ENCODE measurements at regions not wholly inside any gene's neighbourhood (a gene's known extent, or its start where the extent isn't known, plus 50 kb on each side); places are given as distances from the start of the nearest gene placed in this dataset.

DNA sequence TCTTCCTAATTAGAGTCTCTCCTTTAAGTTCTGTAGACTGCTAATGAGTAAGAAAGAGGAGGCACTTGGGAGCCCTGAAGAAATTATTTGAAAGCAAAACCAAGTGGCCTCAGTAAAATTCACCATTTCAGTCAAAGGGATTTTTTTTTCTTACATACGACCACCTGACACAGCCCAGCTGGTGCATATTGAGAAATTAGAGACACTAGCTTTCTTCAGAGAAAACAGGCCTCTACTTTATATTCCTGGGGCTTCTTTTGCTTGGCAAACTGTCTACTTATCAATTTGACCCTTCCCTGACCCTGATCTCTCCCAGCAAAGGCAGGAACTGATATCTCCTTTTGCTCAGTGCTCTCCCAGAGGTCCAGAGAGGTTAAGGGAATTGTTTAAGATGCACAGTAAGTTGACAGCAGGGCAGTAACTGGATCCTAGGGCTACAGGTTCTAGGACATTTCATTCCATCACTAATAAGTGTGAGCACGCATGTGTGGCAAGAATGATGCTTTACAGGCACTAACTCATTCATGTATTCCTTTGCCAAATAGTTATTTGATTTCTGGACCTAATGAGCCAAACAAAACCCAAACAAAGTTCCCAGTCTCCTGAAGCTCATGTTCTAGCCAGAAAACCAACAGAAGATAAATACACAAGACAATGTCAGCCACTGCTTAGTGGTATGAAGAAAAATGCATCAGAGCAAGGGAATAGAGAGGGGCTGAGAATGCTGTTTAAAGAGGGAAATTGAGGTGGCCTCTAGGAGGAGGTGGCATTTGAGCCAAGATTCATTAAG lies 467.6 kb downstream of the SOX6 start:
- DNase-seq = no peak

- no peak for DNase-seq
Observed at GRCh38 chr11:15889363-15890030, 466.8 kb downstream of the SOX6 start.

- no peak for DNase-seq
Observed at GRCh38 chr11:15890031-15890713, 466.2 kb downstream of the SOX6 start.

DNA sequence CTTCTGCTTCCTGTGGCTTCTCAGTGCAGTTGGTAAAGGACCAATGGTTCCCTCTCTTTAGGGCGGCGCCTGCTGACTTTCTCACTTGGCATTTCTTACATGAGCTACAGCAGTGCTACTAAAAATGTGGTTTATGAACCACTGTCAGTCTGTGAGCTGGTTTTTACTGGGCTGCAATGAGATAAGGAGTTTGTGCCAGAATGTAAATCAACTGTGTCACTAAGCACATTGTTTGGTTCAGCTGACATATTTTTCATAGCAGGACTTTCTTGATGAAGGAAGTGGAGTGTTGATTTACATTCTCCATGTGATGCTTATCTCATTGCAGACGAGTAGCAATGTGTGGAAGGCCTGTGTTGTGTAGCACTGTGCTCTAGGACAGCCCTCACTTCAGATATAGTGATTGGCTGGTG lies 463.3 kb downstream of the SOX6 start:
- DNase-seq = no peak

GRCh38 chr11:15896026-15896425 lies 460.3 kb downstream of the SOX6 start:
- DNase-seq = no peak

- no peak for DNase-seq
Observed at GRCh38 chr11:15896530-15896929, 459.8 kb downstream of the SOX6 start.

DNA sequence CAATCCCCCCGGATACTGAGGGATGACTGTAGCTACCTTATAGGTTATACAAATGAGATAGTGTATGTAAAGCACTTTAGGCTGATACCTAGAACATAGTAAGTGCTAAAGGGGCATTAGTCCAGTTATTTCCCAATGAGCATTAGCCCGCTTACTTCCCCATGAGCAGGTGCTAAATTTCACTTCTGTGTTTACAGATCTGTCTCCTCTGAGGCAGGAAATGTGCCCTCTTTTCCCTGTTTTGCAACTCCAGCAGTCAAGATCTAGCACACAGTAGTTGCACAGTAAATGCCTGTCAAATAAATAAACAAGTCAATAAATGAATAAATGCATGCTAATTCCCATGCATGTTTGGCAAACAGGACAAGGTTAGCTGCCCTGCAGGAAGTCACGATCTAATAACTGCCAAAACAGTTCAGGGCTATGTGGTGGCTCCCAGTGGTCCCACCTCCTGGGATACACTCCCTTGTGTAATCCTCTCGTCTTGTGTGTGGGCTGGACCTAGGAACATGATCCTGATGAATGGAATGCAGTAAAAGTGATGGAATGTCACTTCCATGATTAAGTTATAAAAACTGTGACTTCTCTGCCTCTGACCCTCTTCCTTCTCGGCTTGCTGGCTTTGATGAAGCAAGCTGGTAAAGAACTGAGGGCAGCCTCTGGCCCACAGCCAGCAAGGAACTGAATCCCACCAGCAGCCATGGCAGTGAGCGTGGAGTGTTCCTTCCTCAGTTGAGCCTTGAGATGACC lies 459.0 kb downstream of the SOX6 start:
- peak in 1 of 3 donors; percentile 22 for DNase-seq

DNA sequence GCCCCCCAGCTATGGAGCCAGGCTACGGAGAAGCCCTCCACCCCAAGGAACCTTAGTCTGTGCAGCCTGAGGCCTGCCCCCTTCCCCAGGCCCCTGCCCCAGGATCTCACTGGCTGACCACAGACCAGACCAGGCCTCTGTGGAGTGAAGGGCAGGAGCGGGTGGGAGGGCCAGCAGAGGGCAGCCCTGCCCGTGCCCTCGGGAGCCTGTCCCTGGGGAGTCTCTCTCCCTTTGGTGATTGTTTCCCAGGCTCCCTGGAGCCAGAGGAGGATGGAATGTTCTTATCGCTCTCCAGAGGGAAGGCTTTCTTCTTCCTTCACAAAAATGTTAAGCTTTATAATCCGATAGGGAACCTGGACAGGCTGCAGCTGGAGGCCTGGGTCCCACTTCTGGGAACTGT lies 455.3 kb downstream of the SOX6 start:
- DNase-seq = no peak

GRCh38 chr11:15901790-15902189 lies 454.6 kb downstream of the SOX6 start:
- no peak for DNase-seq

DNA sequence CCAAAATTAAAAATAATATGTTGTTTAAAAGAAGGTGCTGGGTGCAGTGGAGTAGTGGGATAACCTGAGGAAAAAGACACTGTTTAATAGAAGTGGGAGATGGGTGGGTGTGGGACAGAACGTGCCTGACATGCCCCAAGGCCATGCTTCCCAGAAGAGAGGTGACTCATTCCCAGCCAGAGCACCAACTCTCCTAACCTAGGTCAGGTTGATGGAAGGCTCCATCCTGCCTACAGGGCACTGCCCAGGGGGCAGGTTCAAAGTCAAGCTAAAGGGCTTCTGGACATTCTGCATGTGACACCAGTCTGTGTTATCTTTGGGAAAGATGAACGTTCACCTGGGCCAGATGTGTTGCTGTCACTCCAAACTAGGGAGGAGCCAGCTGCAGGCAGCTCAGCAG lies 453.1 kb downstream of the SOX6 start:
- no peak for DNase-seq

DNA sequence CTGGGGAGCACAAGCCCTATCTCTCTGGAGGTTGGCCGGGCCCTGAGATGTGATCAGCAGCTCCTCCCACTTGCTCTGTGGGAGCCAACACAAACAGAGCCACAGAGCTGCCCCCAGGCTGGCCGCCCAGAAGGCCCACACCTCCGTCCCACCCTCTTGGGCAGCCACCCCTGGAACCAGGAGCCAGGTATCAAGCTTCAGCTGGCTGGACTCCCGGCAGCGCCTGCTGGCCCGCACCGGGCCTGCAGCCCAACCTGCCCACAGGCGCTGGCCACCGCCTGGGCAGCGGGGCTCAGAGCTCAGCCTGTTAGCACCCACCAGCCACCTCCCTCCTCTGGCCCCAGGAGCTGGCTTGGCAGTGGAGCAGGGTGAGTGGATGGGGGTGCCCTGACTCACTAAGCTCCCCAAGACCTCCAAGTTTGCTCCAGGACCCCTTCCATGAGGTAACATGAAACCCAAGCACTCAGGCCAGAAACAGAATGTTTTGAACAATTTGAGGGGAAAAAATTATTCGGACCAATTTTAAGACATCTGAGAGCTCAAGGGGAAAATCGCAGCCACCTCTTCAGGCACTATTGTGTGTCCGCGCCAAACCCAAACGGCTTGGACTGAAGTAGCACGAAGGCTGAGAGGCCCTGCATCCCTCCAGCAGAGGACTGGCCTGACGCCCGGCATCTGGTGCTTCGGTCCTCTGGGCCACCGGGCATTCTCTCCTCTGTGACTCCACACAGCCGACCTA lies 450.8 kb downstream of the SOX6 start:
- DNase-seq = no peak

- no peak for DNase-seq
Observed at GRCh38 chr11:15906481-15907035, 449.8 kb downstream of the SOX6 start.

DNA sequence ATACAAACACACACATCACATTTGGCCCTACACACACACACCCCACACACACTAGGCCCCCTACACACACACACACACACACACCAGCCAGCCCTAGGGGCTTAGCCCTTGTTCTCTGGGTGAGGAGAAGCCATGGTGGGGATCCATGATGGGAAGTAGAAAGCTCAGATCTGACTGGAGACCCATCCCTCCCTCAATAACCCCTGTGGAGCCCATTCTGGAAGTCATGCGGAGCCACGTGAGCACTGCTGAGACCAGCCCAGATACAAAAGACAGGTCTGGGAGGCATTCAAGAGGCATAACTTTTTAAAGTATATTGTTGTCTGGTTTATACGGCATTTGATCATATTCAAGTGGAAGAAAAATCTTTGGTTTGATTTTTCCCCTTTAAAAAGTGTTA lies 448.5 kb downstream of the SOX6 start:
- no peak for DNase-seq

GRCh38 chr11:15909937-15910598 lies 446.3 kb downstream of the SOX6 start:
- no peak for DNase-seq

- DNase-seq = no peak
Observed at GRCh38 chr11:15910761-15911160, 445.6 kb downstream of the SOX6 start.

GRCh38 chr11:15911377-15912044 lies 444.8 kb downstream of the SOX6 start:
- DNase-seq = no peak

DNA sequence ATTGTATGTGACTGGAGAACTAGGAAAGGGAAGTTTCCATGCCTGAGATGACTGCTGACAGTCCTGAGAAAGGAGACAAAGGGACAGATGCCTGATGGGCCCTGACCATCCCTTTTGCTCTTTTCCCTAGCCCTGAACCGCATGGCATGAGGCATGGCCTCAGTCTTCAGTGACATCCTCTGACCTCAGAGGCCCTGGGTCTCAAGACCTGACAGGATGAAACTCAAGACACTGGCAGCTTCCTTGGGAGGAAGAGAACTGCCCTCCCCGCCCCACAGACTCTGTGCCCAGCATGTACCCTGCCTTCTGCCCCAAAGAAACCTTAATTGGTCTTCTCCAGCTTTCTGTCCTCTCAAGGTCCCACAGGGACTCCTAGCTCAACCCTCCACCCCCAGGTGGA lies 444.1 kb downstream of the SOX6 start:
- no peak for DNase-seq

GRCh38 chr11:15912825-15913224 lies 443.5 kb downstream of the SOX6 start:
- no peak for DNase-seq

DNA sequence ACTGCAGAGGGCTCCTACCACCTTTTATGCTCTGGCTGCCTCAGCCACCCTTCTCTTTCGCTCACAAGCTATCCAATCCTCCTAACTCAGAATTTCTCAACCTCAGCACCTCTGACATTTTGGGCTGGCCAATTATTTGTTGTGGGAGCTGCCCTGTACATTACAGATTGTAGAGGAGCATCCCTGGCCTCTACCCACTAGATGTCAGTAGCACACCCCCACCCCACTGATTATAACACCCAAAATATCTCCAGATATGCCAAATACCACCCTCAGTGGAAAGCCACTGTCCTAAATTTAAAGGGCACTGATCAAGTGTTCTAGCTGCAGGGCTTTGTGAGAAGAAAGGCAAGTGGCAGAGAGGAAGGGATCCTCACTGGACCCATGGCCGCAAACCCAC lies 443.1 kb downstream of the SOX6 start:
- no peak for DNase-seq

All from suppressor macrophage treated with lipopolysaccharide for 1 hour (primary cell).